ENCODE measurements at regions not wholly inside any gene's neighbourhood (a gene's known extent, or its start where the extent isn't known, plus 50 kb on each side); places are given as distances from the start of the nearest gene placed in this dataset.

DNA sequence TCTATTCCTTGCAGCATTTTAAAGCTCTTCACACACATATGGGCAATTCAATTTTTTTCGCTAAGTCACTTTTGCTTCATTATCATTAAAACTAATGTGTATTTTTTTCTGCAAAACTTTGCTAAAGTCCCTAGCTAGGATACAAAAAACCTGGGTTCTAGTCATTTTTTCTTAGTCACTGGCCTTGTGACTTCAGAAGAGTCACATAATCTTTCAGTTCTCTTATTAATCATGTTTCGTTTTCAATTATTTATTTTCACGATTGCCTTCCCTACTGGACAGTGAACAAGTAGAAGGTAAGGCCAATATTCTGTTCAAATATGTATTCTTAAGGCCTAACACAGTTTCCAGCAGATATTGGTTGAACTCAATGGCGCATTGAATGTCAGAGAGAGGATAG is 60.9 kb upstream of the CYRIA start:
- TF ChIP-seq, protein P1, sequence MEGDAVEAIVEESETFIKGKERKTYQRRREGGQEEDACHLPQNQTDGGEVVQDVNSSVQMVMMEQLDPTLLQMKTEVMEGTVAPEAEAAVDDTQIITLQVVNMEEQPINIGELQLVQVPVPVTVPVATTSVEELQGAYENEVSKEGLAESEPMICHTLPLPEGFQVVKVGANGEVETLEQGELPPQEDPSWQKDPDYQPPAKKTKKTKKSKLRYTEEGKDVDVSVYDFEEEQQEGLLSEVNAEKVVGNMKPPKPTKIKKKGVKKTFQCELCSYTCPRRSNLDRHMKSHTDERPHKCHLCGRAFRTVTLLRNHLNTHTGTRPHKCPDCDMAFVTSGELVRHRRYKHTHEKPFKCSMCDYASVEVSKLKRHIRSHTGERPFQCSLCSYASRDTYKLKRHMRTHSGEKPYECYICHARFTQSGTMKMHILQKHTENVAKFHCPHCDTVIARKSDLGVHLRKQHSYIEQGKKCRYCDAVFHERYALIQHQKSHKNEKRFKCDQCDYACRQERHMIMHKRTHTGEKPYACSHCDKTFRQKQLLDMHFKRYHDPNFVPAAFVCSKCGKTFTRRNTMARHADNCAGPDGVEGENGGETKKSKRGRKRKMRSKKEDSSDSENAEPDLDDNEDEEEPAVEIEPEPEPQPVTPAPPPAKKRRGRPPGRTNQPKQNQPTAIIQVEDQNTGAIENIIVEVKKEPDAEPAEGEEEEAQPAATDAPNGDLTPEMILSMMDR (IDR thresholded peaks at IDR 0.05): no peak
- no peak for TF ChIP-seq POLR2AphosphoS5 (IDR thresholded peaks at IDR 0.05)
- no peak for TF ChIP-seq EP300 (IDR thresholded peaks at IDR 0.05)

Measured in suprapubic skin (tissue), 4 donors.